Breast epithelium (tissue), 4 donors: ENCODE measurements at regions not wholly inside any gene's neighbourhood (a gene's known extent, or its start where the extent isn't known, plus 50 kb on each side); places are given as distances from the start of the nearest gene placed in this dataset.
"Not testable (repeated sequence)": the region's sequence is repeated elsewhere in the genome, so short reads cannot be mapped to it uniquely, and the experiment has no call there.

Source experiments
- DNase-seq, 2 donors: peaks; one replicate each; pipeline ENCODE4 v3.0.0-alpha.2; 2019; ENCODE audit warnings: low spot score in 2 of 2
- H3K27ac ChIP-seq, 2 donors: fragments of 200-600 bp; sonication (generic) in 1 of 2; one replicate each; pipeline ENCODE4 v1.5.1; 2016 to 2019; ENCODE audit warnings: mild to moderate bottlenecking in 1 of 2
- H3K27me3 ChIP-seq, 2 donors: fragments of 200-600 bp; sonication (generic) in 1 of 2; one replicate each; pipeline versions ENCODE4 v1.5.1 to v1.6.0; 2017 to 2019; ENCODE audit warnings: control low read depth in 1 of 2, mild to moderate bottlenecking in 1 of 2
- H3K36me3 ChIP-seq: fragments of 200-600 bp; one replicate; pipeline ENCODE4 v1.5.1; 2019
- H3K4me1 ChIP-seq, 2 donors: fragments of 200-600 bp; sonication (generic); one replicate each; pipeline ENCODE4 v1.5.1; 2016 to 2019; ENCODE audit warnings: control low read depth in 1 of 2
- H3K4me3 ChIP-seq, 3 donors: fragments of 200-600 bp; sonication (generic); 1 replicate in 2 of 3; 2 replicates in 1 of 3; pipeline ENCODE4 v1.5.1; 2016 to 2019; ENCODE audit warnings: mild to moderate bottlenecking in 3 of 3, moderate library complexity in 2 of 3
- H3K9me3 ChIP-seq, 2 donors: fragments of 200-600 bp; sonication (generic) in 1 of 2; one replicate each; pipeline ENCODE4 v1.5.1; 2016 to 2019; ENCODE audit warnings: control low read depth in 1 of 2
- CTCF ChIP-seq, 3 donors: fragments of 450-650 bp; IDR thresholded peaks; one replicate each; pipeline ENCODE4 v1.5.1; 2016 to 2017; ENCODE audit warnings: antibody characterized with exemption in 3 of 3, mild to moderate bottlenecking in 3 of 3, moderate library complexity in 3 of 3
- POLR2A ChIP-seq: fragments of 450-650 bp; IDR thresholded peaks from one replicate; pipeline ENCODE4 v1.6.1; 2016; ENCODE audit warnings: antibody characterized with exemption, mild to moderate bottlenecking, moderate library complexity
- POLR2AphosphoS5 ChIP-seq, 3 donors: sonication (generic); formaldehyde crosslinking; IDR thresholded peaks; one replicate each; pipeline ENCODE4 v1.6.1; 2017; ENCODE audit warnings: antibody characterized with exemption in 3 of 3
- intact Hi-C: fragments of 100-400 bp; cut with DNase I; formaldehyde crosslinking; loops from one replicate; pipeline ENCODE4 v1.15.1; 2023; ENCODE audit warnings: low total_unique reads

- H3K9me3 ChIP-seq, DNase-seq, intact Hi-C loops, H3K4me3 ChIP-seq, H3K36me3 ChIP-seq, H3K27me3 ChIP-seq, H3K4me1 ChIP-seq: not testable (repeated sequence)
- H3K27ac ChIP-seq, result peak overlapping the region in 1 of 2 donors; percentile 68
Measured at GRCh38 chr16:88186889-88187870, 195.6 kb upstream of the ZNF469 start.

- H3K9me3 ChIP-seq, DNase-seq: not testable (repeated sequence)
Measured at GRCh38 chr16:88188171-88188895, 194.4 kb upstream of the ZNF469 start.

GRCh38 chr16:88190592-88191095, 192.1 kb upstream of the ZNF469 start:
- H3K4me3 ChIP-seq, H3K27me3 ChIP-seq, intact Hi-C loops, H3K9me3 ChIP-seq, H3K27ac ChIP-seq, H3K36me3 ChIP-seq, DNase-seq, H3K4me1 ChIP-seq: not testable (repeated sequence)

More at GRCh38 chr16:88188171-88188895, 194.4 kb upstream of the ZNF469 start:
- H3K4me1 ChIP-seq, H3K36me3 ChIP-seq, H3K4me3 ChIP-seq, H3K27ac ChIP-seq, H3K27me3 ChIP-seq, intact Hi-C loops: not testable (repeated sequence)

DNA sequence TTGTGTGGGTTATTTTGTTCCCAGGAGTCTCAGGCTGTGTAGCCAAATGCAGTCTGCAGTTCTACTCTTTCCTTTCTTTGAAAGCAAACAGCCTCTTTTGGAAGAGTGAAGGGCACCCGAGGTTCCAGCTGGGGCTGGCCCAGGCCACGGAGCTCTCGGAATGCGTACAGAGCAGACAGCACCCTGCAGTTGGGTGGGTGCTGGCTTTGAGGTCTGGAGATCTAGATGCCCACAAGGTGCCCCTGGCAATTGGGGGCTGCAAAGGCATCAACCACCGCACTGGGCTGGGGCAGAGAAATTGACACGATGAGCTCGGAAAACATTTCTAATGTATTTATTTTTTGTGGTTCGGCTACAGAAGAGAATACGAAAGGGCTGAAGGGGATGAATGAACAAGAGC, 191.6 kb upstream of the ZNF469 start:
- H3K9me3 ChIP-seq, H3K36me3 ChIP-seq, H3K4me3 ChIP-seq, intact Hi-C loops, H3K27me3 ChIP-seq, H3K4me1 ChIP-seq, DNase-seq, H3K27ac ChIP-seq: not testable (repeated sequence)

DNA sequence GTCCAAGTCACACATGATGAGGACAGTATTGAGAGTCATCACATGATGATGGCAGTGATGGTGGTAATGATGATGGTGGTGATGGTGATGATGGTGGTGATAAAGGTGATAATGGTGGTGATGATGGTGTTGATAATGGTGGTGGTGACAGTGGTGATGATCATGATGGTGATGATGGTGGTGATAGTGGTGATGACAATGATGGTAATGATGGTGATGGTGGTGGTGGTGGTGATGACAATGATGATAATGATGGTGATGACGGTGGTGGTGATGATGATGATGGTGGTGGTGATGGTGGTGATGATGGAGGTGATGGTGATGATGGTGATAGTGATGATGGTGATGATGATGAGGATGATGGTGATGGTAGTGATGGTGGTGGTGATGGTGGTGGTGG, 190.2 kb upstream of the ZNF469 start:
- no peak for DNase-seq
- Histone ChIP-seq H3K4me3 (no peak overlapping the region), H3K9me3 (no peaks in the 10 kb centered on the region), H3K4me1 (no peaks in the 10 kb centered on the region), H3K36me3 (no peaks in the 10 kb centered on the region), H3K27me3 (no peaks in the 10 kb centered on the region), H3K27ac (no peak overlapping the region)
- intact Hi-C loops, result no loop called here
- no peak for TF ChIP-seq POLR2A

- H3K4me1 ChIP-seq, intact Hi-C loops, H3K9me3 ChIP-seq, H3K27me3 ChIP-seq, H3K36me3 ChIP-seq, H3K4me3 ChIP-seq, H3K27ac ChIP-seq: not testable (repeated sequence)
- TF ChIP-seq CTCF (IDR thresholded peaks at IDR 0.05), result peak; percentile 24 to 61 (median 39)
- TF ChIP-seq POLR2AphosphoS5 (IDR thresholded peaks at IDR 0.05), result peak in 1 of 3 donors; percentile 55
- DNase-seq, result peak; percentile 54 to 67
Measured at GRCh38 chr16:88193706-88194396, 188.9 kb upstream of the ZNF469 start.

DNA sequence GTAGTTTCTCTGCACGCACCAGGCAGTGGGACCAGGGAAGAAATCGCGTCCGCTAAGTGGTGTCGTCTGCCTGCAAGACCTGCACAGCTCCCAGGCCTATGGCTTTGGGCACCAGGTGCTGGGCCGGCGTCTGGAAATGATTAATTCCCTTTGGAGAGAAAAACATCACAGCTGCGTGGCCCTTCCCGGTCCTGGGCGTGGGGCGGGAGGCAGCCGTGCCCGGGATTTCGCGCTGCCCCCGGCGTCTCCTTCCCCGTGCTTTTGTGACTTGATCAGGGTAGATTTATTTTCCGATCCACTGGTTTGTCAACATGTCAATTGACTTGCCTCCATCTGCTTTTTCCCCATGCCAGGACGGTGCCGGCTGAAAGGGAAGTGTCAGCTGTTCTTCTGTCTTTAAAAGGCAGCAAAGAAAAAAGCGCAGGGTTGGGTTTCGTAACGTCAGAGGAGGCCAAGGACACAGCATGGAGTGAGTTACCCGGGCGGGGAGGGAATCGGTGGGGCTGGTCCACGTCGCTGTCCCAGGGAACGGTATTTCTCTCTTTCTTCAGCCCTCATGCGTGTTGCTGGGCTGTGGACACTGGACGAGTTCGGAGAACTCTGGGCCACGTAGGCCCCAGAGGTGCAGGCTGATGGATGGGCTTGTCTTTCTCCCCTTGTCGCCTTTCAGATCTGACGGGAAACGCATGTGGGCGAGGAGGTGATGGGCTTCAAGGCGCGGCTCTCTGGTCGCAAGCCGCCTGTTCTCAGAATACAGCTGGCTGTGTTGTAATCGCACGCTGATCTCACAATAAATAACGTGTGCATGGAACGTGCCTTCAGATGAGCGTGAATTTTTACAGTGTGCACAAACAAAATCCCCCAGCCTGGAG, 188.1 kb upstream of the ZNF469 start:
- Histone ChIP-seq H3K36me3 (no peaks in the 10 kb centered on the region), H3K27ac (peak overlapping the region in 1 of 2 donors; percentile 45), H3K27me3 (no peaks in the 10 kb centered on the region), H3K4me1 (no peaks in the 10 kb centered on the region), H3K9me3 (no peaks in the 10 kb centered on the region), H3K4me3 (no peak overlapping the region)
- TF ChIP-seq POLR2A, result no peak
- peak in 2 of 3 donors; percentile 14 to 49 for TF ChIP-seq POLR2AphosphoS5 (IDR thresholded peaks at IDR 0.05)
- no peak for TF ChIP-seq CTCF (IDR thresholded peaks at IDR 0.05)
- intact Hi-C loops, result no loop called here
- DNase-seq, result no peak
